Activated CD4-positive, alpha-beta T cell treated with anti-CD3 and anti-CD28 coated beads, Interleukin-10, Interleukin-2, amounts not matched to agents 100 ng/mL and 50 ng/mL, durations not matched to agents 16 hours and 8 hours (primary cell): ENCODE measurements at regions not wholly inside any gene's neighbourhood (a gene's known extent, or its start where the extent isn't known, plus 50 kb on each side); places are given as distances from the start of the nearest gene placed in this dataset.
"Not testable (repeated sequence)": the region's sequence is repeated elsewhere in the genome, so short reads cannot be mapped to it uniquely, and the experiment has no call there.

Experiments used
- DNase-seq: peaks from one replicate; pipeline ENCODE4 v3.0.0-alpha.2; 2020

DNA sequence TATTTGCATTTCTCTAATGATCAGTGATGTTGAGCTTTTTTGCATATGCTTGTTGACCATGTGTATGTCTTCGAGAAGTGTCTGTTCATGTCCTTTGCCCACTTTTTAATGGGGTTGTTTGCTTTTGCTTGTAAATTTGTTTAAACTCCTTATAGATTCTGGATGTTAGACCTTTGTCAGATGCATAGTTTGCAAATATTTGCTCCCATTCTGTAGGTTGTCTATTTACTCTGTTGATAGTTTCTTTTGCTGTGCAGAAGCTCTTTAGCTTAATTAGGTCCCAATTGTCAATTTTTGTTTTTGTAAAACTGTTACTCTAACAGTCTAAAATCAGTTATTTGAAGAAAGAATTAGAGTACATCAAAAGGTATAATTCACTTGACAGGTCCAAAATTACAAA, 160.6 kb downstream of the LRIG3 start:
- DNase-seq: not testable (repeated sequence)

DNA sequence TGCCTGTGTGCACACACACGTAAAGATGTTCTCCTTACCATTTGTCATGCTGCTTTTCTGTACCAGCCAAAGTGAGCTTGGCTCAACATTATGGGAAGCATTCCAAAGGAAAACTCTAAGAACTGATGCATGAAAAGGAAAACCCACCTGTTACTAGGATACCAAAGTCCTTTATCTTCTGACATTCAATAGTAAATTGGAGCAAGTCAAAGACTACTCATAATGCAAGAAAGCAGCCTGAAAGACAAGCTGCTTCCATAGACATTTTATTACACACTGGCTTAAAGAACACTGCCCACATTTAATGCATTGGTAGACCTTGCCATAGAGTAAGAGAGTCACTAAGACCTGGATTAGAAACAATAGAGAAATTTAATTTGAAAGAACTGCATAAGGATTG, 159.0 kb downstream of the LRIG3 start:
- DNase-seq: no peak

DNA sequence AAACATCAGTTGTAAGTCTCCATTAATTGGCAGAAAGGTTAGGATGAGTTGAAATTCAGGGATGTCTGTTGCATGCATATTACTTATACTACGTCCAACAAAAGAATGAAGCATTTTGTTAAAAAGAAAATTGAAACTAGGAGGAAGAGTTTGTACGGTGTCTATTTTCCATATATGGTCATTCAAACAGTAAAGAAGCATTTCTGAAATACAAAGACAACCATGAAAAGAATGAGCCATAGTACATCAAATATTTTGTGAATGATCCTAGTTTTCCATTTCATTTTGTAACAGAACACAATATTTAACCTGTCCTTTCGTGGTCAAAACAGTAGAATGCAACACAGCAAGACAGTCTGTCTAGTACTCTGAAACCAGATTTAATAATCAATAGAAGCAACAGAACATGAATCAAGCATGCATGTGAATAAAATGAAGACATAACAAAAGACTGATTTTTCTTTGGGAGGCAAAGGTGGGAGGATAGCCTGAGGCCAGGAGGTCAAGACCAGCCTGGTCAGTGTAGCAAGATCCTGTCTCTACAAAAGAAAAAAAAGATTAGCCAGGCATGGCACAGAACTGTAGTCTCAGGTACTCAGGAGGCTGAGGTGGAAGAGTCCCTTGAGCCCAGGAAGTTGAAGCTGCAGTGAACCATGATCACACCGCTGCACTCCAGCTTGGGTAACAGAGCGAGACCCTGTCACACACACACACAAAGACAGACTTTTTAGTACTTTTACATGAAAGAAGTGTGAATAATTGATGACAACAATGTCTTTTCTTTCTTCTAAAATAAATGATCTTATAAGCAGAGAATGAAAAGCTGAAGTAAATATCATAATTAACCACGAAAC, 156.0 kb downstream of the LRIG3 start:
- no peak for DNase-seq

DNA sequence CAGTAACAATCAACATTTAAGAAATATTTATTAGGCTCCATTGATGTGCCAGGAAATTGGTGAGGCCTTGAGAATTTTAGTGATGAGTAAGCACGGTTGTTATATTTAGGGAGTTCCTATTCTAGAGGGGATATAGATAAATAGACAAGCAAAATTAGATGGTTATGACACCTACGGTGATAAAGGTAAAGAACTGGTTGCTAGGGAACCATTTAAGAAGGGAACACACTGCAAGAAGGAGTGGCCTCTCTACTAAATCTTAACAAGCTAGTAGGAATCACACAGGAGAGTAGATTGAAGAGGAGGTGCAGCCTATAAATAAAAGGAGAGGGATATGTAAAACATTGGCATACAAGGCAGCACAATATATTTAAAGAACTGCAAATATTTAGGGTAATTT, 155.2 kb downstream of the LRIG3 start:
- DNase-seq: no peak

- DNase-seq: no peak
Measured at GRCh38 chr12:58765653-58766512, 154.4 kb downstream of the LRIG3 start.

GRCh38 chr12:58766513-58766870, 153.8 kb downstream of the LRIG3 start:
- no peak for DNase-seq

DNA sequence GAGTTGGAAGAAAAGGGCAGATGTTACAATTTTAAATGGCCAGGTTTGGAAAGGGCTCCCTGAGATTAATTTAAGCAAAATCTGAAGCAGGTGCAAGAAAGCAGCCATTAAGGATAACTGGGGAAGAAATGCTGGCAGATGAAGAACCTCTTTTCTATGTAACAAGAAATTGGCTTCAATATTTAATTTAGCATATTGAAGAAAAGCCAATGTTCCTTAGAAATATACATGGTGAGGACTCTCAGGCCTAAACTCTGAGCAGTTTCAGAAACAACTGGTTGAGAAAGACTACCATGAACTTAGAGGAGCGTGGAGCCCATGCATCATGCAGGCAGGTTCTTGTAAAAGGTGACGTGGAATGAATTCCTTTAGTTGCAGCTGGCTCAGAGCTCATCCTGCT, 152.8 kb downstream of the LRIG3 start:
- DNase-seq: no peak

- DNase-seq: no peak
Measured at GRCh38 chr12:58773986-58774385, 146.3 kb downstream of the LRIG3 start.

GRCh38 chr12:58774731-58775130, 145.6 kb downstream of the LRIG3 start:
- DNase-seq: no peak

DNA sequence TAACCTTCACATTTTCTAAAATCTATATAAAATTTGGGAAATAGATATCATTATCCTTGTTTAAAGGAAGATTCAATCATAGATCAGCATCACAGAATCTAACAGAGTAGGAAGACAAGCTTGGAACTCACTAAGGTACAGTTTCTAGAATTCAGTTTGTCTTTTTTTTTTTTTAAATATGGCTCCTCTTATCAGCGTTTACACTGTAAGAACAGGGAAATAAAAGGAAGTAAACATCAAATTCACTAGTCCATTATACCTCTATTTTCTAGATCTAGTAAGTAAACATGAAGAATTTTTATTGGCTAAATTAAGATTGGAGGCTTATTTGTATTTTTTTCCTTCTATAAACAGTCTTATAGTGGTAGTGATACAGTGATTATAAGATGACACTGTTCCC, 144.9 kb downstream of the LRIG3 start:
- no peak for DNase-seq

GRCh38 chr12:58776144-58776543, 144.2 kb downstream of the LRIG3 start:
- no peak for DNase-seq

GRCh38 chr12:58777815-58778214, 142.5 kb downstream of the LRIG3 start:
- no peak for DNase-seq

DNA sequence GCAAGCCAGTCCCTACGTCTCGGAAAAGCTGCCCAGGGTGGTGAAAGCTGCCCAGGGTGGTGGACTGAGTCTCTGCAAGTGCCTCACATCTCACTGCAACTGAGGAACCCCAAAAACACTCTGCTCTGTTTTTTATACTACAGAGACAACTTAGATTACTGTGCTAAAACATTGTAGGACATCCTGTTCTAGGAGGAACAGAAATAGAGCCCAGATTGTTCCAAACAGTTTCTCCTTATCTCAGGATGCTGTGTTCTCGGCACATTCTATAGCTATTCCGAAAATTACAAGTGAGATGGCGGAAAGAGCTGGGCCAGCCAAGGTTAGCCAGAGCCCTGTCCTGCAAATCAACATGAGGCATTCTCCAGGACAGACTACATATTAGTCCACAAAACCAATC, 138.7 kb downstream of the LRIG3 start:
- no peak for DNase-seq

GRCh38 chr12:58787021-58787760, 133.1 kb downstream of the LRIG3 start:
- DNase-seq: no peak

DNA sequence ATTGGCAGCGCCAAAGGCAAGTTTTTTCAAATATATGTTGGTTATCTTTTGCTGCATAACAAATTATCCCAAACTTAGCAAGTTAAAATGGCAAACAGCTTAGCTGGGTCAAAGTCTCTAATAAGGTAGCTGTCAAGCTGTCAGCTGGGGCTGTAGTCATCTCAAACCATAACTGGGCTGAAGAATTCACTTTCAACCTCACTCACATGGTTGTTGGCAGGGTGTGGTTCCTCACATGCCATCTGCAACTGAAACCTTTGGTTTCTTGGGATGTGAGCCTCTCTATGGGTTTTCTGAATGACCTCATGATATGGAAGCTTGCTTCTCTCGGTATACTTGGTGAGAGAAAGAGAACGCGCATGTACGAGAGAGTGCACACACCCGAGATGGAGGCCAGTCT, 125.4 kb downstream of the LRIG3 start:
- no peak for DNase-seq

- no peak for DNase-seq
Measured at GRCh38 chr12:58795825-58796224, 124.5 kb downstream of the LRIG3 start.

DNA sequence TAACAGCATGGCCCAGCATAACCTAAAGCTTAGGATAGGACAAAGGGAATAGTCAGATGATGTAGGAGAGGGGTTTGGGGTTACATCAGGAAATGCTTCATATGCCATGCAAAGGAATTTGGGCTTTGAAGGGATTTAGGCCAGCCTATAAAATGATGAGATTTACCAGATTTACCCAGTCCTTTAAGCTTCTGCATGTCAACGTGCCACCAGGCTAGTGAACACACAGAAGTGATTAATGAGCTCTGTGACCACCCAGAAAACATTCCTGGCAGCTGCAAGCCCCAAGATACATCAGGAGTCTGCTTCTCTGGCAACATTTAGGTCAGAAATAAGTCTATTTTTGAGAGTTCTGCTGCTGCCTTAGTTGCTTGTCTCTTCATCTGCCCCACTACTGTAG, 118.3 kb downstream of the LRIG3 start:
- no peak for DNase-seq

- no peak for DNase-seq
Measured at GRCh38 chr12:58803908-58804307, 116.4 kb downstream of the LRIG3 start.

GRCh38 chr12:58804749-58805148, 115.6 kb downstream of the LRIG3 start:
- no peak for DNase-seq

DNA sequence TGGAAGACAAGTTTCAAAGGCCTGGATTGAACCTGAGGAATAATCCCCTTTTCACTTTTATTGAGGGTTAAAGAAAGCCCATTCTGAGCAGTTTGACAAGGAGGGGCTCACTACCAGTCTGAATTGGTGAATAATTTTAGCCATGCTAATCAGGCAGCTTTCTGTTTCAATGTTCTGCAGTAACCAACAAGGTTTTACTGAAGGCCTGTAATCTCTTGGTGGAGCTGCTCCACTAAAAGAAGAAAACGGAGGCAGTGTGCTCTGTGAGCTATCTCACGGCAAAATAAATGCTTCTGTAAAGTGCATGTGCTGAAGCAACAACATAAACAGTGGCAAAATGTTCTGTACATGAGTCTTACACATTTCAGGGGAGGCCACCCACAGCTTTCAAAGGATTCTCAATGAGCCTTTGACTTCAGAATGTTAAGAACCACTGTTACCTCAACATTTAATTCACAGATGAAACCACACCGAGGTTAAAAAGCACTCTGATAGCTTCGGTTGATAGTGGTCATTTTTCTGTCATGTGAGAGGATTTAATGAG, 111.2 kb downstream of the LRIG3 start:
- no peak for DNase-seq

DNA sequence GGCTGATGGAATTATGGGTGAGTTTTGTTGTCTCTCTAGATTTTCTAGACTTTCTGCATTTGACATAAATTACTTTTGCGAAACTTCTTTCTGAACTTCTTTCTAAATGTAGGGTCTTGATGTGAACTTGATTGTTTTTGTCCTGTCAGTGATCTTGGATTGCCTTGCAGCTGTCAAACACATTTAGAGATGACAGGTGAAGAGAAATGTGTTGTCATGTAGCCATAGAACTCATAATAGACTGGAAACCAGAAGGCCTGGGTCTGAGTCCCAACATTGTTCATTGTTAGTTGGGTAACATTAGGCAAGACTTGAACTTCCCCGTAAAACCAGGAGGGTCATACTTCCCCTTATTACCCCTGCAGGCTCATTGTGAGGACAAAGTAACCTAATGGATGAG, 109.0 kb downstream of the LRIG3 start:
- no peak for DNase-seq

DNA sequence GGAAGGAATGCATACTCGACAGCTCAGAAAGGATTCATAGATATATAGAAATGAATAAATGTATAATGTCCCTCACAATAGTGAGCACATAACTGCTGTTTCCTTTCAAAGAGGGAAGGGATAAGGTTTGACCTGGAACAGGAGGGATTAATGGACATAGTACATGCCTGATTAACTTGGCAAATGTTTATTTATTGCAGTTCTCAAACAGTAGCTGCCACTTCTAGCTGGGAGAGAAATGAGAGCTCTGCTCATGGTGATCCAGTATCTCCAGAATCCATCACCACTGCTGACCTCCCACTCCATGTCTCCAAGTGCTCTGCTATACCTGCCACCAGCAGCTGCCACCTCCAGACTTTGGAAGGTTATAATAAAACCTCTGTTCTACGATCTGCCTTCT, 108.1 kb downstream of the LRIG3 start:
- no peak for DNase-seq

- no peak for DNase-seq
Measured at GRCh38 chr12:58814036-58814435, 106.3 kb downstream of the LRIG3 start.
